NCI-H748 treated with DMSO at 0.1 percent for 48 hours (cell line): ENCODE measurements at regions not wholly inside any gene's neighbourhood (a gene's known extent, or its start where the extent isn't known, plus 50 kb on each side); places are given as distances from the start of the nearest gene placed in this dataset.

Experiments used
- DNase-seq: peaks from one replicate; lab custom pipeline; 2025; lab: John Stamatoyannopoulos, UW

DNA sequence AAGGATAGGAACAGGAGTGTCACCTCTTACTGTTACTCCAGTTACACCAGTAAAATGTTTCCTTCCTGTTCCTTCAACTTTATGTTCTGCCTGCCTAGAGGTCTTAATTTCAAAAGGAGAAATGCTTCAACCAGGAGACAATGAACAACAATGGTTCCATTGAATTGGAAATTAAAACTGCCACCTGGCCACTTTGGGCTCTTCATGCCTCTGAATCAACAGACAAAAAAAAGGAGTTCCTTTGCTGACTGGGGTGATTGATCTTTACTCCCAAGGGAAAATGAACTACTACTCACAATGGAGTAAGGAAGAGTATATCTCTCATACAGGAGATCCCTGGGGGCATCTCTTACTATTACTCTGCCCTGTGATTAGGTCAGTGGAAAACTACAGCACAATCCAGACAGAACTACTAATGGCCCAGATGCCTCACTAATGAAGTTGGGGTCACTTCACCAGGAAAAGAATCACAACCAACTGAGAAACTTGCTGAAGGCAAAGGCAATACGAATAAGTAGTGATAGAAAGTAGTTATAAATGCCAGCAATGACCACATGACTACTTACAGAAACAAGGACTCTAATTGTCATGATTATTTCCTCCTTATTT is 76.6 kb upstream of the PRDX6 start:
- DNase-seq = no peak

DNA sequence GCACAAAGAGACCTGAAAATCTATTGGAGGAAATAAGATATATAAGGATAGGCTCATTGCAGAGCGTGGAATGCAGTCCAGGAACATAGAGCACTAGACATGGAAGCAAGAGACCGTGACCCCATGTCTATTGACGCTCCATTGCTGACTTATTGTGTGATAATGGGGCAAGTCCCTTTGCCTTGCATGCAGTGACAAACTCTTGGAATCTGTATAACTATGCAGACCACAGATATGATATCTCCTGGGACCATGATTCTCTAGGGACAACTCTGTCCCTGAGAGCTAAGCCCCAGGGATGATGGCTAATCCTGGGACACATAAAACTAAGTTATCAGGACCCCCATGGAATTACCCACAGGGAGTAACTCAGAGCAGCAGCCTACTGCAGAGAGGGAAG is 73.1 kb upstream of the PRDX6 start:
- no peak for DNase-seq

DNA sequence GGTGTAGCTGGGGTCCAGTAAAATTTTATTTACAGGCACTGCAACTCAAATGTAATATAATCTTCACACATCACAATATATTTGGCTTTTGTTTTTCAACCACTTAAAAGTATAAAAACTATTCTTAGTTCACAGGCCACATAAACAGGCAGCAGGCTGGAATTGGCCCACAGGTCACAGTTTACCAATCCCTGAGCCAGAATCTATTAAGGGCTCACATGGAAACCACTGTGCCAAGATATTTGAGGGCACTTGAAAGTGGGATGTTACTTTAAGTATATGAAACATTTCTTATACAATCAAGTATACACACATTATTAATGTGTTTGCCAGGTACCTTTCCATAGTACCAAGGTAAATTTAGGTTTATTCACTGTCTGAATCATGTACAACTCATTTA is 71.9 kb upstream of the PRDX6 start:
- no peak for DNase-seq

DNA sequence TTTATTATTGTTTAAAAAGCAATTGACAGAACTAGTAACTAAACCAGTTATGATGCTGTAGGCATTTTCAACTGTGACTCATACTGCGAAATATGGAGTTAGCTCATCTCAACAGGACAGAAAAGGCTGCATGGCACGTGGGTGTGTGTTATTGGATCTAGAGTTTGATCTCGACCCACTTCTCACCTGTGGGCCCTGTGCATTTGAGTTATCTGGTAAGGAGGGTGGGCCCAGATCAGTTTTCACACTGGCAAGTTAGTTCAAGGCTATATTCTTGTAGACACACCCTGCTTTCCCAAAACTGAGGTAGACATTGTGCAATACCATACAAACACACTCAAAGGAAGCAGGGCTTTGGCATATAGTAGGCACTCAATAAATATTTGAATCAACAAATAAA is 71.3 kb upstream of the PRDX6 start:
- DNase-seq = no peak

DNA sequence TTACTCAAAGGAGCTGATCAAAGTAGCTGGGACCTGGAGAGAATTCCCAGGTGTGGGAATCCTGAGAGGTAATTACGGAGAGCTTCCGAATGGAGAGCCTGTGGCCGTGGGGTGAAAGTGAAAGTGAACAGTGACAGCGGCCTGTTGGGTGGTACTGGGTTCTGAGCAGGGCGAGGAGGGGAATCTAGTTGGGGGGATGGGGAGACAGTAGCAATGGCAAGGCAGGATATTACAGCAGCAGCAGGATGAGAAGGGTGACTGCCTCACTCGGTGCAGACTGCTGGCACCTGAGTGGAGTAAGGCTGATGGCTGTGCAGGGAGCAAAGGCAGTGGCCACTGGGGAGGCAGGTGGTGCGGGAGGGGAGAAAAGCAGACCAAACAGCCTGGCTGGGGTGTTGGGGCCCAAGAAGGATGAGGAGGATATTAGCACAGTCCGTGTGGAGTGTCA is 70.3 kb upstream of the PRDX6 start:
- no peak for DNase-seq

DNA sequence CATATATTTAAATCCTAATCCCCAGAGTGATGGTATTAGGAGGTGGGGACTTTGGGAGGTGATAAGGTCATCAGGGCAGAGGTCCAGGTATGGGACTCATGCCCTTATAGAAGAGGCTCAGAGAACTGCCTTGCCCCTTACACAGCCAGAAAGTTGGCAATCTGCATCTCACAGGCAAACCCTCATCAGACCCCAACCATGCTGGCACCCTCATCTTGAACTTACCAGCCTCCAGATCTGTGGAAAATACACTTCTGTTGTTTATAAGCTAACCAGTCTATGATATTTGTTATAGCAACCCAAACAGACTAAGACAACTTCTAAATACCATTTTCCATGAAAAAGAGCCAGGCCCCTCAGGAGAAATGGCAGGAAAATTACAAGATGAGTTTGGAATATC is 69.3 kb upstream of the PRDX6 start:
- DNase-seq = no peak

DNA sequence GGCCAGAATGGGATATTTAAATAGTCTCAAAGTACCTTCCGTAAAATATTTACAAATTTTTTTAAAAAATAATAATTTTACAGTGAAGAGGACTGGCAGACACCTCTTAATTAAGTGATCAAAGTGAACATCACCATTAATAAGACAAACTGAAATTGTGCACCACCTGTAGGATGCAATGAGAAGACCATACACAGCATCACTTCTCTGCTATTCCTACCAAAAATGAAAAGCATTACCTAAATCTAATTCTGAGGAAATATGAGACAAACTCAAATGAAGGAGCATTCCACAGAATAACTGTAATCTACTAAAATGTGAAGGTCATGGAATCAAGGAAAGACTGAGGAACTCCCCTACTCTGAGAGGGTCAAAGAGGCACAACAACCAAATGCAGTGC is 68.2 kb upstream of the PRDX6 start:
- no peak for DNase-seq

DNA sequence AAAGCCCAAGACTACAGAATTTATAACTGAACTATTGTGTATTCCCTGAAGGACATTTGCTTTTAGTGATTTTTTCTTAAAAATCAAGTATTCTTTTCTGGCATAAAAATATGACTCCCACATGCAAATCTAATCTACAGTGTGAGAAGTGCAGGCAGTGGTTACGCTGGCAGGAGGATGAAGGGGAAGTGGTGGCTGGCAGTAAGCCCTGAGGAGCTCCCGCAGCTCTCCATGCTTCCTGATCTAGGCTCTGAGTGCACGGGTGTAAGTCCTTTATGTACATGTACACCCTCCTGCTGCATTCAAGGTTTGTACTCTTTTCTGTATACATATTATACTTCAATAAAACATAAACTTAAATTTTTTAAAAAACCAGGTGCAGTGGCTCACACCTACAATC is 67.5 kb upstream of the PRDX6 start:
- no peak for DNase-seq

DNA sequence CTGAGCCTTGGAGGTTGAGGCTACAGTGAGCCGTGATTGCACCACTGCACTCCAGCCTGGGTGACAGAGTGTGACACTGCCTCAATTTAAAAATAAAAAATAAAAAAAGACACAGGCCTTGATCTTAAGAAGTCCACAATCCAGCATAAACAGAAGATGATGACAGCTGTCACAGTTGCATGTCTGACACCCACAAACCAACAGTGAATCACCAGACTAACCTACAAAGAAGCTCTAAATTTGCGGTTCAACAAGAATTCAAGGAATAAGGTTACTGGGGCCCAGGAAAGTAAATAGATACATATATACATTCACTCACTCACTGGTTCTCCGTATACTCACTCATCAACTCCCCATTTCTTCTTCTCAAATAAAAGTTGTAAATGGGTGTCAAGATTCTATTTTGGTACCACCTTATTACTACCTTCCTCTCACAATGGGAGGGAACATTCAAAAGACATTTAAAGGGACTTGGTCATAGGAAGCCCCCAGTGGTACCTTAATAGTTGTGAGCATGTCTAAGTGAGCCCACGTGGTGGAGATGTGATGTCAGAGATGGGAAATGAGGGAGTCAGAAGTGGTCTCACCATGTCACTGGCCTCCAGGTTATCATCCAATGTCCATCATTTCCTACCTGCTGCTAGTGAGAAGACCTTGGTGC is 66.9 kb upstream of the PRDX6 start:
- no peak for DNase-seq

DNA sequence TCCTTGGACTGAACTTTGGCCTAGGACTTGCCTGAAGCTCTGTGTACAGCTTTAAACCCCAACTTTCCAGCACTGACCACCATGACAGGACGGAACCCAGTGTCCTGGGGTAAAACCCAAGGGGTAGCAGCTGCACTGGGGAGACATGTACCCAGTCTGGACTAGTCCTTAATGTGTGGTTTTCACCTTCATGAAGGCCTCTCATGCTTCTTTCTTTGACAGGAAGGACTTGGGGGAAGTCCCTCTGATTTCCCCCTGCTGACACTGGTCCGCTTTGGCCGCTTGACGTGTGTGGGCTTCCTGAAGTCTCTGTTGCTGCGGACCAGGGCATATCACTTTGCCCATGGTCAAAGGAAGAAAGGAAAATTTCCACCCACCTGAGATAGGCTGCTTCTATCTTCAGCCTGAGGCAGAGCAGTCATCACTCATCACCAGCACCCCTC is 66.3 kb upstream of the PRDX6 start:
- DNase-seq = no peak

DNA sequence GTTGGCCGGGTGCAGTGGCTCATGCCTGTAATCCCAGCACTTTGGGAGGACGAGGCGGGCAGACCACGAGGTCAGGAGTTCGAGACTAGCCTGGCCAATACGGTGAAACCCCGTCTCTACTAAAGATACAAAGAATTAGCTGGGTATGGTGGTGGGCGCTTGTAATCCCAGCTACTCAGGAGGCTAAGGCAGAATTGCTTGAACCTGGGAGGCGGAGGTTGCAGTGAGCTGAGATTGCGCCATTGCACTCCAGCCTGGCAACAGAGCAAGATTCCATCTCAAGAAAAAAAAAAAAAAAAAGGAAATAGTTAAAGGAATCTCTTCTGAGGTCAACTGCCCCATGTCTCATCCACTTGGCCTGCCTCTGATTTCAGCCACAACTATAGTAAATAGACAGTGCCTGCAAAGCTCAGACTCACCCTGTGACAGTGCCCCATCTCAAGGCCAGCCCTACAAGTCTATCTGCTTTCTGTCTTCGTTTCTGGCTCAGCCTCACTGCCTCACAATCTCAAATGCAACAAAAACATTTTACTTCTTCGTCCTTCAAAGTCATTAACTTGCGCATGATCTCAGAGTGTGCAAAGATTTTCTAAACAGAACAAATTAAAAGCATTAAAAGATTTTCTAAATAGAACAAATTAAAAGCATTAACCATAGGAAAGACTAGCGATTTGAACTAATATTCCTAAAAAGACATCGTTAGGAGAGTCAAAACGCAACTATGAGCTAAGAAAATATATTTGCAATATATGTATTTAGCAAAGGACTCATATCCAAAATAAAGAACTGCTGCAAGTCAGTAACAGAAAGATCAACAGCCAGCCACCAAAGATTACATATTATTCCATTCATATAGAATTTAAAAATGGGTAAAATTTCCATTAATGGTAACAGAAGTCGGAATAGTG is 65.0 kb upstream of the PRDX6 start:
- DNase-seq = no peak

DNA sequence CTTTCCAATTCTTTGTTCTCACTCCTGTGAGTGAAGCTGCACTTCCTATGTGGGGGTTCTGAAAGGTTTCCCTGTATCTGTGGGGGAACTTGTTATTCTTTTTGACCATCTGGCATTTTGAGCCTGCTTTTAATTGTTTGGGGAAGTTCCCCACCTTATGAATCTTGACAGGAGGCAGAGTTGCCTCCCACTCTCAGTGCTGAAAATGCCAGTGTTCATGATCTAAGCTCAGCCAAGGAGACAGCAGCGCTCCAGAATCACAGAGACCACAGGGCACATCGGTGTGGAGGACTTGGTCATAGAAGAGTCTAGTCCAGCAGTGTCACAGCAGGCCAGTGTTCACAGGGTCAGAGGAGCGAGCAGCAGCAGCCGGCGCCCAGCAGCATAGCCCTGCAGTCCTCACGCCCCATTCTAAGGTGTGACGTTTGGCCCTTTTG is 63.8 kb upstream of the PRDX6 start:
- DNase-seq = no peak

DNA sequence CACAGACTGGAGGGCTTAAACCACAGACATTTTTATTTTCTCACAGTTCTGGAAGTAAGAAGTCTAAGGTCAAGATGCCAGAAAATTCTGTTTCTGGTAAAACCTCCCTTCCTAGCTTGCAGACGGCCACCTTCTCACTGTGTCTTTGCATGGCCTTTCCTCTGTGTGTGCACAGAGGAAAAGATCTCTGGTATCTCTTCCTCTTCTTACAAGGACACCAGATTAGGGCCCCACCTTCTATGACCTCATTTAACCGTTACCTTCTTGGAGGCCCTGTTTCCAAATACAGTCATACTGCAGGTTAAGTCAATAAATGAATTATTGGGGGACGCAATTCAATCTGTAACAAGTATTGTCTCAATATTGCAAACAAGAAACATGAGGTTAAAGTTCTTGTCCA is 63.0 kb upstream of the PRDX6 start:
- DNase-seq = no peak

DNA sequence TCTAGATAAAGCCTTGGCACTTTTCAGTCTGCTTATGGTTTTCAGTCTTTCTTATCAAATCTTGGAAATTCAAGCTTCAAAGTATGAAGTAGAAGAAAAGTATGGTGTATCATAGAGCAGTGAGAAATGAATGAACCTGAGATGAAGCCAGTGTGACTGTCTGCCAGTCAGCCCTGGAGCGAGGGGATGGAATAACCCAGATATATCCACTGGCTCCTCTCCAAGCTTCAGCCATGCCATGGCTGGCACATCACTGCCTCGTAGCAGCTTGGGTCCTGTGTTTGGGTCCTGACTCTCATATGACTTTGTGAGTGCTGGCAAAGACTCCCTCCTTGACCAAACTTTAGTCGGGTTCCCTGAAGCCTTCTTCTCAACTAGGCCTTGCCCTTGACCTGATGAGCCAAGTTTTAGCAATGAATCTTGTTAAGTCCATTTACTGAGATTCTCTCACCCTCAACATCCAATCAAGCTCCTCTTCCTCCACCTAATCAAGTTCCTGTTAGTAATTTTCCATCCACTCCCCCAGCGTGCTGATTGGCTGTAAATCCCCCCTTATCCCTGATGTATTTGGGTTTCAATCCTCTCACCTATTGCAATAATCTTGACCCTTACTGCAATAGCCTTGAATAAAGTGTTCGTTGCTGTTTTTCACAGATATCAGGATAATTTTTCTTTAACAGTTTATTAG is 62.5 kb upstream of the PRDX6 start:
- no peak for DNase-seq

DNA sequence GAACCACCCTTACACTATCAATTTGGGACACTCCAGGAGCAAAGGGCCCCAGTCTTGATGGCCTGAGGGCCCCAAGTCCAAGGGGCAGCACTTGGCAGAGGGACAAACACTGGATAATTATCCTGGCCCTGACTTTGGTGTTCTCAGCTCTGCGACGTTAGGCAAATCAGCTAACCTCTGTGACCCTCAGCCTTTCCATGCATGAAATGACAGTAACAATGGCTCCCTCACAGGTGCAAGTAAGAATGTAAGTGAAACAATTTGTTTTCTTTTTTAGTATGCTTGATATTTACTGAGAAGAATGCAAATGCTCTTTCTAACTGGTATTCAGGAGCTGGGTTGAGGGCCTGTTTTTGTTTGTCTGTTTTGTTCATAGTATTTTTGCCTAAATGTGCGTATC is 61.6 kb upstream of the PRDX6 start:
- DNase-seq = no peak

DNA sequence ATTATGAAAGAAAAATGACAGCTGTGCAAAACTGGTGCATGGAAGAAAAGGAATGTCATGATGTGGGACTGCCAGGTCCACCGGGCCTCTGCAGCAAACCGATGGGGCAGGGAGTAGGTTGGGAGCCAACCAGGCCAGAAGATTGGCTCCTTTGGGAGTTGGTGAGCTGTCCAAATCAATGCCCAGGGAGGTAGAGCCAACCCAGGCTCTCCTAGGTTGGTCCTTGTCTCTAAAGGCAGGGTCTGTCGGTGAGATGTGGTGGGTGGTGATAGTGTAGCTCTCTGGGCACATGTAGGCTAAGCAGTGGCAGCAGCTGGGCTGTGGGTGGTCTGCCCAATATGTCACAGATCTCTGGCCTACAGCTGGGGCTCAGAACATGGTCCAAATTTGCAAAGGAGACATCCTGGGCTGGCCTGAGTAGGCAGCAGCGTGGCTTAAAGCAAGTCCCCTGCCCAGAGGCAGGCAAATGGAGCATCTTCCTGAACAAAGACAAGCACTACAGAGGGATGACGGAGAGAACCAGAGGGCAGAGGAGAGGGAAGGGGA is 61.2 kb upstream of the PRDX6 start:
- DNase-seq = no peak

DNA sequence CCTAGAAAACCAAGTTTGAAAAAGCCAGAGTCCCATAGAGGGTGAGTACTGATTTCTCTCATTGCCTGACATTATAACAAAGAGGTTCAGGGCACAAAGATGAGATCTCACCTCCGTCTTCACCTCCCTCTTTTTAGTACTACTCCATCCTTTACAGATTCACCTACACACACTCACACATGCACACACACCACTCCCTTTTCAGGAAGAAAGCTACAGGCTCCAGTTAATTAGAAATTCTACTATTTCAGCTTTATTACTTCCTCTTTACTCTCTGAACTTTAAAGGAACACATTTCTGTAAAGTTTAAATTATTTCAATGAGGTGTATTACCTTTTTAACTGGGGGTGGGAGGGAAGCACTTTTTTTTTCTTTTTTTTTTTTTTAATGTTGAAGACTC is 59.6 kb upstream of the PRDX6 start:
- DNase-seq = no peak

DNA sequence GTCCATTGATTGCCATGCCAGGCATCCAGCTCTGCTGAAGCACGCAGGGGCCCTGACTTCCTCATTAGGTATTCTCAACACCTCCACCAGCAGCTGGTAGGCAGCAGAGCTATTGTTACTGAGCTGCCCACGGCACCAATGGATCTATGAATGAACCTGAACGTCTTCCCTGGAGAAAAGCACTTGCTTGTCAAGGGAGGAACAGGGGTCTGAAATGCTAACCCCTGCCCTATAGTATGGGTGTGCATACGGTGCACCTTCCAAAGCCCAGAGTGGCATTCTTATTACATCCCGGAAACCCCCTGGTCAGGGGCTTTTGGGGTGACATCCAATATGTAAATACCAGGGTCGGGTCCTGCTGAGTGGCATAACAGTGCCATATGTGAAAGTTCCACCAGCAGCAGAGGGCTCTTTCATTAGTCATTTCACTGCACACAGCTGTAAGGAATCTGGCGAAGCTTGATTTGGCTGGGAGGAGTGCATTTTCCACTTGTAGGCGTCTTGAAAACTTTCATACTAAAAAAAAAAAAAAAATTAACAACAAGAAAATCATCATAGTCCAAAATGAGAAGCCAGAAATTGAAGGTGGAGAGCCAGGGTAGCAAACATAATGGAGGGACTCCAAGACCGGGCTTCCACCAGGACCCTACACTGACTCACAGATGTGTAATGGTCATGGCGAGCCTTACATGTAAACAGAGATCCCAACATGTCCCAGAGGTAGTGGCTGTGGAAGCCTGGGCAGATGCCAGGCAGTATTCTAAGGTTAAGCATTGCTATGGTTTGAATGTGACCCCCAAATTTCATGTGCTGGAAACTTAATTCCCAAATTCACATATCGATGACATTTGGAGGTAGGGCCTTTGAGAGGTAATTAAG is 58.8 kb upstream of the PRDX6 start:
- DNase-seq = no peak

DNA sequence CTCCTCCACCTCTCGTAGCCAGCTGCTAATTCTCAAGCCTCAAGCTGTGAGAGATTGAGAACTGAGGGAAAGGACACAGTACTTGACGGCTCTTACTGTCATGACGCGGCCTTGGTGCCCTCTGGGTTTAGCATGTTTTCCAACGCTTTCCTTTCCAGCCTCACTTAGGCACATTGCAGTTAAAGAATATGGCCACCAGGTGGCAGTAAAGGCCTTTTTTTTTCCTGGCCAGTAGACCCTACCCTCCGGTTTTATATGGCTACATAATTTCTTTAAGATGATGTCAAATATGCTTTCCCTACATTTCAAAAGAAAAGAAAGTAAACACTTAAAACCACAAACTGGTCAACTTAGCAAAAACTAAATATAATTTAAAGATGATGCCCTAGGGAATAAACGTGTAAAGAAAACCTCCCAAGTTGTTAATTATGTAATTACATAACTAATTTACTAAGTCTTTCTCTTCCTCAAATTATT is 56.8 kb upstream of the PRDX6 start:
- peak; percentile 3 for DNase-seq

DNA sequence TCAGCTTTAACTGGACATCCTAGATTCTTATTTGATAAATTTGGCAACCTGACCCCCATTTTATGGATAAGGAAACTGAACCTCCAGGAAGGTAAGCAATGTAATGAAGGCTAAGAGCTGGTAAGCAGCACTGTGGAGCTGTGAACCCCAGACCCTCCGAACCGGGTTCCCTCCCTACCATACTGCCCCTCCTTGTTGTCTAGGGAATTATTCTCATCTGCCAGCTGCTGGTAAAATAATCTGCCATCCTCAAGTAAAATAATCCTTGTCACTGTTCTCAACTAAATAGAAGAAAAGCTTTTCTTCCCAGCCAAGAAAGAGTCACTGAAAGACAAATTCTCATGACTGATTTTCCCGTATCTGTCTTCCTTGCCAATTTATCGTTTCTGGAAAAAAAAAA is 55.8 kb upstream of the PRDX6 start:
- no peak for DNase-seq

DNA sequence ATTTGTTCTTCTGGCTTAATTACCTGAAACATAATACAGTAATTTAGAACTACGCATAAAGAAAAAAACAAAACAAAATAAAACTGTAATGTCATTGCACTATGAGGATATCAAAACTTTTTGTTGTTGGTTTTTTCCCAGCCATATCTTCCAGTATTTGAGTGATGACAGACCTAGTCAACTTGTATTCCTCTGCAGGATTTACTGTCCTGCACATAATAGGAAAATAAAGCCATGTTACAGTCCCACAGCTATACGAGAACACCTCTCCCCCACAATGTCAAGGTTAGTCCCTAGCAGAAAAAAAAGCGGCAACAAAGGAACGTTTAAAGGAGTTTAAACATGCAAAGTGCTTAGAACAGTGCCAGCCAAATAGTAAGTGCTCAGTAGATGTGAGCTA is 55.3 kb upstream of the PRDX6 start:
- no peak for DNase-seq
